ENCODE measurements at regions not wholly inside any gene's neighbourhood (a gene's known extent, or its start where the extent isn't known, plus 50 kb on each side); places are given as distances from the start of the nearest gene placed in this dataset.
A peak's percentile ranks its signal among the peaks of the same experiment; 100 is the strongest.

DNA sequence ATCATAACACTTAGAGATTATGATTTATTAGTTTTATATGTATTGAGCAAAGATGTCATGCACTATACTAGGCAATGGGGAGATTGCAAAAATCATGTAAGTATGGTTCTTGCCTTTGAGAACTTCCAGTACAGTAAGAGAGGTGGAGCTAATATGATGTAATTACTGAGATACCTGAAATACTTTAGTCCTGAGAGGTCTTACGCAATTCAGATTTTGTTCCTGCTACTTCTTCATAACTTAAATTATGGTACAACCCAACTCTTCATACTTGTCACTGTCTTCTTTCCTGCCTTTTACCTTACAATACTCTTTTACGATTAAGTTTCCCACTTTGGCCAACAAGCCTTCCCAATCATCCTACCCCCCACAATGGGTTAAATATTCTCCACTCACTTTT is 564.2 kb upstream of the PITX2 start:
- Histone ChIP-seq H3K9me3 (replicated peaks; ENCODE audit: control insufficient read depth, insufficient read depth, low read depth, low read length) (no peaks in the 10 kb centered on the region), H3K4me3 (no peak overlapping the region), H3K9ac (ENCODE audit: insufficient read depth in 1 of 2, low read depth in 2 of 2, low read length in 2 of 2) (no peak overlapping the region), H3K4me1 (replicated peaks in 1 of 2; ENCODE audit: control insufficient read depth in 2 of 2, insufficient read depth in 2 of 2, low read length in 2 of 2) (no peaks in the 10 kb centered on the region), H3K27ac (ENCODE audit: extremely low read depth, low read depth, low read length) (no peak overlapping the region), H3K4me2 (ENCODE audit: insufficient read depth, low read length) (no peak overlapping the region), H3K79me2 (ENCODE audit: control insufficient read depth, insufficient read depth, low read length) (no peaks in the 10 kb centered on the region), H3K27me3 (ENCODE audit: control insufficient read depth in 2 of 2, insufficient read depth in 2 of 2, low read length in 2 of 2) (no peaks in the 10 kb centered on the region), H3K9me1 (ENCODE audit: control insufficient read depth, insufficient read depth, low read length) (no peaks in the 10 kb centered on the region), H4K20me1 (replicated peaks; ENCODE audit: control insufficient read depth, insufficient read depth, low read length) (no peaks in the 10 kb centered on the region), H2AFZ (ENCODE audit: low read depth, low read length) (no peak overlapping the region), H3K36me3 (ENCODE audit: control insufficient read depth, insufficient read depth, low read length) (no peaks in the 10 kb centered on the region)
- ChIA-PET CTCF (ENCODE audit: low intra/inter-chr PET ratio) (no interaction called here), POLR2A (no interaction called here)
- BruUV-seq (replicated peaks), result no TSS peak
- DNase-seq (ENCODE audit: extremely low read depth in 1 of 4, low spot score in 3 of 4) (no peak), FAIRE-seq (no peak), ATAC-seq (no peak)
- in situ Hi-C loops (cut with MboI), result no loop called here
- no peak for TF ChIP-seq CEBPG (CRISPR knock-in tag; IDR thresholded peaks at IDR 0.05)
- 0 out of 4 replicates have a peak, but pooled peaks of 1 of the 2 experiments have one; percentile 16 for TF ChIP-seq CEBPG (tag; conservative IDR thresholded peaks at IDR 0.05 in 1 of 2, IDR thresholded peaks at IDR 0.05 in 1 of 2)
- TF ChIP-seq CBFA2T2 (conservative IDR thresholded peaks at IDR 0.05), result no peak
- WGBS (ENCODE audit: insufficient coverage, low coverage, missing lambda C conversion rate), result 7% methylated on average over 2 of the region's 2 CpGs
- intact Hi-C loops (cut with micrococcal nuclease), result no loop called here

- CTCF ChIA-PET (ENCODE audit: low intra/inter-chr PET ratio), result no interaction called here
- WGBS (ENCODE audit: insufficient coverage, low coverage, missing lambda C conversion rate), result 0% methylated on average over 1 of the region's 1 CpG
- no peaks in the 10 kb centered on the region for H3K79me2 ChIP-seq (ENCODE audit: control insufficient read depth, insufficient read depth, low read length)
- no peak overlapping the region for H3K9ac ChIP-seq (ENCODE audit: insufficient read depth in 1 of 2, low read depth in 2 of 2, low read length in 2 of 2)
- no peaks in the 10 kb centered on the region for H3K4me1 ChIP-seq (replicated peaks in 1 of 2; ENCODE audit: control insufficient read depth in 2 of 2, insufficient read depth in 2 of 2, low read length in 2 of 2)
- no peak overlapping the region for H3K27ac ChIP-seq (ENCODE audit: extremely low read depth, low read depth, low read length)
- H3K4me3 ChIP-seq, result no peak overlapping the region
- DNase-seq (ENCODE audit: extremely low read depth in 1 of 4, low spot score in 3 of 4) (no peak), FAIRE-seq (no peak), ATAC-seq (no peak)
- no peaks in the 10 kb centered on the region for H3K9me3 ChIP-seq (replicated peaks; ENCODE audit: control insufficient read depth, insufficient read depth, low read depth, low read length)
- H4K20me1 ChIP-seq (replicated peaks; ENCODE audit: control insufficient read depth, insufficient read depth, low read length), result no peaks in the 10 kb centered on the region
- TF ChIP-seq HEY1 (CRISPR knock-in tag; IDR thresholded peaks at IDR 0.05; ENCODE audit: borderline replicate concordance) (no peak), TAF7 (tag; IDR thresholded peaks at IDR 0.05) (no peak), MNT (conservative IDR thresholded peaks at IDR 0.05) (no peak), CBX5 (IDR thresholded peaks at IDR 0.05; ENCODE audit: borderline replicate concordance, low read depth) (no peak), MYC (IDR thresholded peaks at IDR 0.05; ENCODE audit: low read depth, low read length) (no peak), MYC (CRISPR knock-in tag; IDR thresholded peaks at IDR 0.05; ENCODE audit: borderline replicate concordance, low read depth) (no peak)
- TF ChIP-seq, protein P1, sequence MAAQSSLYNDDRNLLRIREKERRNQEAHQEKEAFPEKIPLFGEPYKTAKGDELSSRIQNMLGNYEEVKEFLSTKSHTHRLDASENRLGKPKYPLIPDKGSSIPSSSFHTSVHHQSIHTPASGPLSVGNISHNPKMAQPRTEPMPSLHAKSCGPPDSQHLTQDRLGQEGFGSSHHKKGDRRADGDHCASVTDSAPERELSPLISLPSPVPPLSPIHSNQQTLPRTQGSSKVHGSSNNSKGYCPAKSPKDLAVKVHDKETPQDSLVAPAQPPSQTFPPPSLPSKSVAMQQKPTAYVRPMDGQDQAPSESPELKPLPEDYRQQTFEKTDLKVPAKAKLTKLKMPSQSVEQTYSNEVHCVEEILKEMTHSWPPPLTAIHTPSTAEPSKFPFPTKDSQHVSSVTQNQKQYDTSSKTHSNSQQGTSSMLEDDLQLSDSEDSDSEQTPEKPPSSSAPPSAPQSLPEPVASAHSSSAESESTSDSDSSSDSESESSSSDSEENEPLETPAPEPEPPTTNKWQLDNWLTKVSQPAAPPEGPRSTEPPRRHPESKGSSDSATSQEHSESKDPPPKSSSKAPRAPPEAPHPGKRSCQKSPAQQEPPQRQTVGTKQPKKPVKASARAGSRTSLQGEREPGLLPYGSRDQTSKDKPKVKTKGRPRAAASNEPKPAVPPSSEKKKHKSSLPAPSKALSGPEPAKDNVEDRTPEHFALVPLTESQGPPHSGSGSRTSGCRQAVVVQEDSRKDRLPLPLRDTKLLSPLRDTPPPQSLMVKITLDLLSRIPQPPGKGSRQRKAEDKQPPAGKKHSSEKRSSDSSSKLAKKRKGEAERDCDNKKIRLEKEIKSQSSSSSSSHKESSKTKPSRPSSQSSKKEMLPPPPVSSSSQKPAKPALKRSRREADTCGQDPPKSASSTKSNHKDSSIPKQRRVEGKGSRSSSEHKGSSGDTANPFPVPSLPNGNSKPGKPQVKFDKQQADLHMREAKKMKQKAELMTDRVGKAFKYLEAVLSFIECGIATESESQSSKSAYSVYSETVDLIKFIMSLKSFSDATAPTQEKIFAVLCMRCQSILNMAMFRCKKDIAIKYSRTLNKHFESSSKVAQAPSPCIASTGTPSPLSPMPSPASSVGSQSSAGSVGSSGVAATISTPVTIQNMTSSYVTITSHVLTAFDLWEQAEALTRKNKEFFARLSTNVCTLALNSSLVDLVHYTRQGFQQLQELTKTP (IDR thresholded peaks at IDR 0.05; ENCODE audit: low read depth in 1 of 2, partially characterized antibody in 2 of 2), result no peak
- no peaks in the 10 kb centered on the region for H3K36me3 ChIP-seq (ENCODE audit: control insufficient read depth, insufficient read depth, low read length)
- intact Hi-C loops (cut with micrococcal nuclease), result no loop called here
- no peak overlapping the region for H2AFZ ChIP-seq (ENCODE audit: low read depth, low read length)
- POLR2A ChIA-PET, result no interaction called here
- no peak overlapping the region for H3K4me2 ChIP-seq (ENCODE audit: insufficient read depth, low read length)
- H3K9me1 ChIP-seq (ENCODE audit: control insufficient read depth, insufficient read depth, low read length), result no peaks in the 10 kb centered on the region
- H3K27me3 ChIP-seq (ENCODE audit: control insufficient read depth in 2 of 2, insufficient read depth in 2 of 2, low read length in 2 of 2), result no peaks in the 10 kb centered on the region
- in situ Hi-C loops (cut with MboI), result no loop called here
- no TSS peak for BruUV-seq (replicated peaks)
These were observed 575.6 kb upstream of the PITX2 start for GRCh38 chr4:111198446-111198845.
